Karpas-422 (cell line): ENCODE measurements at regions not wholly inside any gene's neighbourhood (a gene's known extent, or its start where the extent isn't known, plus 50 kb on each side); places are given as distances from the start of the nearest gene placed in this dataset.
"Not testable (repeated sequence)": the region's sequence is repeated elsewhere in the genome, so short reads cannot be mapped to it uniquely, and the experiment has no call there.

Experiments used
- DNase-seq: peaks from one replicate; pipeline ENCODE4 v3.0.0-alpha.2; 2015
- H2AFZ ChIP-seq: fragments of 200-600 bp; sonication (generic); 2 replicates; pipeline ENCODE4 v1.6.1; 2014; ENCODE audit warnings: antibody characterized with exemption, low read length, mixed read lengths
- H3K27ac ChIP-seq: fragments of 200-600 bp; sonication (generic); 2 replicates; pipeline ENCODE4 v1.5.1; 2014; ENCODE audit warnings: mild to moderate bottlenecking, low read length, moderate library complexity
- H3K27me3 ChIP-seq: fragments of 200-600 bp; sonication (generic); 2 replicates; pipeline ENCODE4 v1.6.1; 2014; ENCODE audit warnings: low read length, mixed read lengths
- H3K36me3 ChIP-seq: fragments of 200-600 bp; sonication (generic); 2 replicates; pipeline ENCODE4 v1.6.1; 2014; ENCODE audit warnings: low read length, mixed read lengths; ENCODE audit not compliant: insufficient read depth
- H3K4me1 ChIP-seq: fragments of 200-600 bp; sonication (generic); 2 replicates; pipeline ENCODE4 v1.6.1; 2014; ENCODE audit warnings: mild to moderate bottlenecking, low read length, mixed read lengths
- H3K4me2 ChIP-seq: fragments of 200-600 bp; sonication (generic); 2 replicates; pipeline ENCODE4 v1.6.1; 2014; ENCODE audit warnings: low read length, low read depth, mild to moderate bottlenecking; ENCODE audit not compliant: poor library complexity, severe bottlenecking
- H3K4me3 ChIP-seq: fragments of 200-600 bp; sonication (generic); 2 replicates; pipeline ENCODE4 v1.5.1; 2014; ENCODE audit warnings: mild to moderate bottlenecking, antibody characterized with exemption, low read length, mixed read lengths
- H3K79me2 ChIP-seq: fragments of 200-600 bp; sonication (generic); 2 replicates; pipeline ENCODE4 v1.6.1; 2014; ENCODE audit warnings: mild to moderate bottlenecking, low read length, mixed read lengths
- H3K9ac ChIP-seq: fragments of 200-600 bp; sonication (generic); 2 replicates; pipeline ENCODE4 v1.6.0; 2014; ENCODE audit warnings: low read length
- H3K9me2 ChIP-seq: fragments of 200-600 bp; sonication (generic), shearing (Covaris generic); replicated peaks from 2 replicates; pipeline ENCODE4 v1.6.0; 2014; ENCODE audit warnings: mild to moderate bottlenecking, low read length, moderate library complexity; ENCODE audit not compliant: insufficient read depth
- H3K9me3 ChIP-seq: fragments of 300-700, 200-600 bp; sonication (generic); 2 replicates; pipeline ENCODE4 v1.6.1; 2014; ENCODE audit warnings: low read length, mixed read lengths
- H4K20me1 ChIP-seq: fragments of 200-600 bp; sonication (generic); 2 replicates; pipeline ENCODE4 v1.6.1; 2014; ENCODE audit warnings: mild to moderate bottlenecking, antibody characterized with exemption, low read length, low read depth; ENCODE audit not compliant: insufficient read depth

DNA sequence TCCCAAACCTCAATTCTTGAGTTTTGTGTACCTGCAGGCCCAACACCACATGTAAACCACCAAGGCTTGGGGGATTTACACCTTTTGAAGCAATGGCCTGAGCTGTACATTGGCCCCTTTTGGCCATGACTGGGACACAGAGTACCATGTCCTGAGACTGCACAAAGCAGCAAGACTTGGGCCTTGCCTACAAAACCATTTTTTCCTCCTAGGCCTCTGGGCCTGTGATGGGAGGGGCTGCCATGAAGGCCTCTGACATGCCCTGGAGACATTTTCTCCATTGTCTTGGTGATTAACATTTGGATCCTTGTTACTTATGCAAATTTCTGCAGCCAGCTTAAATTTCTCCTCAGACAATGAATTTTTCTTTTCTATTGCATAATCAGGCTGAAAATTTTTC is 455.9 kb upstream of the NR3C2 start:
- not testable (repeated sequence) for H3K9me2 ChIP-seq, H2AFZ ChIP-seq, H3K27ac ChIP-seq, H3K36me3 ChIP-seq, H3K4me1 ChIP-seq, H3K9me3 ChIP-seq, H4K20me1 ChIP-seq, H3K9ac ChIP-seq, H3K4me2 ChIP-seq, H3K79me2 ChIP-seq, H3K4me3 ChIP-seq, H3K27me3 ChIP-seq, DNase-seq

DNA sequence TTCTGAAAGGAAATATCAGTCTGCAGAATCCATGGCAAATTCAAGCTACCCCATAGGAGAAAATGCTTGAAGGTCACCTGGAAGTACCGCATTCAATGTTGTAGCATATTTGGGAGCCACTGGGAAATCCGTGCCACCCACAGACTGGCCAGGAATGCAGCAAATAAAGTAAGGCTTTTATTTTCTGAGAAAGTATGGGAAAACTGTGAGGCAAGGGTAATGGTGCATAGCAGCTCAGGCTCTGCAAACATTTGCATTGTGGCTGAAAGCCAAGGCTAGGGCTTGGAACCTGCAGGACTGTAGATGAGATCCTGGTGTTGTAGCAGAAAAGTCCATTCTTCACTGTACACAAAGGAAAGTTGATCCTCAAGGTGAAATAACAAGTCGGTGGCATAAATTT is 450.9 kb upstream of the NR3C2 start:
- H3K9me2 ChIP-seq = no peaks in the 10 kb centered on the region
- H3K9ac ChIP-seq = no peak overlapping the region
- no peak overlapping the region for H3K4me2 ChIP-seq
- no peaks in the 10 kb centered on the region for H3K36me3 ChIP-seq
- no peak overlapping the region for H2AFZ ChIP-seq
- H3K4me3 ChIP-seq = no peak overlapping the region
- H3K9me3 ChIP-seq = peaks cover 3% of the 10 kb centered on the region; the same call in 1 of the 2 replicates
- H3K79me2 ChIP-seq = no peaks in the 10 kb centered on the region
- H3K4me1 ChIP-seq = no peaks in the 10 kb centered on the region
- H3K27ac ChIP-seq = no peak overlapping the region
- no peaks in the 10 kb centered on the region for H4K20me1 ChIP-seq
- H3K27me3 ChIP-seq = peaks cover 4% of the 10 kb centered on the region; the same call in 1 of the 2 replicates
- DNase-seq = no peak

- Histone ChIP-seq H3K9ac (no peak overlapping the region), H3K36me3 (no peaks in the 10 kb centered on the region), H2AFZ (no peak overlapping the region), H3K27me3 (no peaks in the 10 kb centered on the region), H3K9me3 (no peaks in the 10 kb centered on the region), H3K9me2 (no peaks in the 10 kb centered on the region), H3K79me2 (no peaks in the 10 kb centered on the region), H3K27ac (no peak overlapping the region), H3K4me2 (no peak overlapping the region), H3K4me1 (no peaks in the 10 kb centered on the region), H3K4me3 (no peak overlapping the region), H4K20me1 (no peaks in the 10 kb centered on the region)
- no peak for DNase-seq
Measured at GRCh38 chr4:148883891-148884290, 441.7 kb upstream of the NR3C2 start.

- no peaks in the 10 kb centered on the region for H3K27me3 ChIP-seq
- no peak overlapping the region for H3K4me2 ChIP-seq
- H3K9me3 ChIP-seq = no peaks in the 10 kb centered on the region
Measured at GRCh38 chr4:148883435-148883834, 441.2 kb upstream of the NR3C2 start.

GRCh38 chr4:148881860-148882643 is 439.8 kb upstream of the NR3C2 start:
- Histone ChIP-seq H3K9me3 (no peaks in the 10 kb centered on the region), H2AFZ (no peak overlapping the region), H3K27ac (no peak overlapping the region), H3K9me2 (no peaks in the 10 kb centered on the region), H3K4me3 (no peak overlapping the region), H3K9ac (no peak overlapping the region), H3K4me1 (no peaks in the 10 kb centered on the region), H3K79me2 (no peaks in the 10 kb centered on the region), H3K27me3 (no peaks in the 10 kb centered on the region), H4K20me1 (no peaks in the 10 kb centered on the region), H3K36me3 (no peaks in the 10 kb centered on the region), H3K4me2 (no peak overlapping the region)
- DNase-seq = no peak

More at GRCh38 chr4:148883435-148883834, 441.2 kb upstream of the NR3C2 start:
- no peaks in the 10 kb centered on the region for H3K36me3 ChIP-seq
- no peak overlapping the region for H3K9ac ChIP-seq
- no peak overlapping the region for H3K27ac ChIP-seq
- no peaks in the 10 kb centered on the region for H3K79me2 ChIP-seq
- H4K20me1 ChIP-seq = no peaks in the 10 kb centered on the region
- no peak for DNase-seq
- H3K4me1 ChIP-seq = no peaks in the 10 kb centered on the region
- H2AFZ ChIP-seq = no peak overlapping the region
- H3K9me2 ChIP-seq = no peaks in the 10 kb centered on the region
- no peak overlapping the region for H3K4me3 ChIP-seq

- Histone ChIP-seq H4K20me1 (no peaks in the 10 kb centered on the region), H3K9ac (no peak overlapping the region), H3K27me3 (no peaks in the 10 kb centered on the region), H3K27ac (no peak overlapping the region), H3K9me3 (no peaks in the 10 kb centered on the region), H3K4me1 (no peaks in the 10 kb centered on the region), H3K79me2 (no peaks in the 10 kb centered on the region), H3K4me3 (no peak overlapping the region), H3K36me3 (no peaks in the 10 kb centered on the region), H3K4me2 (no peak overlapping the region), H2AFZ (no peak overlapping the region), H3K9me2 (no peaks in the 10 kb centered on the region)
- DNase-seq = no peak
Measured at GRCh38 chr4:148874331-148874730, 432.1 kb upstream of the NR3C2 start.

DNA sequence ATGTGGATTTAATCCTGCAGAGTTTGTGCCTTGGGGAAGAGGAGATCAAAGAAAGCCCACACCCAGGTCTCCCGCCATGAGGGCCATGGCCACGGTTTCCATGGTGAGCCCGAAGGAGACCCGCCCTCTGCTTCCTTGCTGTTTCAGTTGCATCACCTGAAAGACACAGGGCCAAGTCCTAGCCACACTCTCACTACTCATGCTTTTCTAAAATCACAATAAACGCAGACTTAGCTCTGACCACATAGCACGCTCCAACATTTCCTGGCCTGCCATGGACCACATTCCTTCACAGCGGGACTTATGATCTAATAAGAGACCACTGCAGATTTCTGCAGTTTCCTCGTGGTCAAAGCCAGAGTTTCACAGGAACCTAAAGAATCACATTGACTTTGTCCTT is 426.0 kb upstream of the NR3C2 start:
- no peaks in the 10 kb centered on the region for H3K79me2 ChIP-seq
- no peaks in the 10 kb centered on the region for H3K9me3 ChIP-seq
- no peak overlapping the region for H3K4me2 ChIP-seq
- no peak overlapping the region for H2AFZ ChIP-seq
- H3K27ac ChIP-seq = no peak overlapping the region
- no peak overlapping the region for H3K9ac ChIP-seq
- no peaks in the 10 kb centered on the region for H4K20me1 ChIP-seq
- no peak for DNase-seq
- H3K36me3 ChIP-seq = no peaks in the 10 kb centered on the region
- no peaks in the 10 kb centered on the region for H3K9me2 ChIP-seq
- H3K27me3 ChIP-seq = no peaks in the 10 kb centered on the region
- H3K4me3 ChIP-seq = no peak overlapping the region
- no peaks in the 10 kb centered on the region for H3K4me1 ChIP-seq

DNA sequence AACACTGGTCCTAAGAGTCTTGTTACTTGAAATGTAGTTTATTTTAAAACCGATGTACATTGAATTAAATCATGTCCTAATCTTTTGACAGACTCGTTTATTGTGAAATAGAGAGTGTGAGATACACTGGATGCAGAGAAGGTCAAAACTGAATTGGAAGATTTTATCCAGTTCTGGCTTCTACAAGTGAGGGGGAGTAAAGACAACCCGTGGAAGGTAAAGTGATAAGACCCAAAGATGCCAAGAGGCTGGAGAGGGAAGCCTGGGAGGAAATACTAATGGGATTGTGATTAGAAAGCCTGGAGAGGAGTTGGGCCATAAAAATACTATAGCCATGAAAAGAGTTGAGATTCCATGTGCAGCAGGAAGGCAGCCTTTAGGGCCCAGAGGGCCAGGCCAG is 424.5 kb upstream of the NR3C2 start:
- H3K9me3 ChIP-seq = no peaks in the 10 kb centered on the region
- H4K20me1 ChIP-seq = no peaks in the 10 kb centered on the region
- DNase-seq = no peak
- H3K27ac ChIP-seq = no peak overlapping the region
- no peak overlapping the region for H2AFZ ChIP-seq
- no peaks in the 10 kb centered on the region for H3K27me3 ChIP-seq
- H3K4me1 ChIP-seq = no peaks in the 10 kb centered on the region
- H3K4me2 ChIP-seq = no peak overlapping the region
- no peaks in the 10 kb centered on the region for H3K36me3 ChIP-seq
- no peaks in the 10 kb centered on the region for H3K9me2 ChIP-seq
- H3K4me3 ChIP-seq = no peak overlapping the region
- H3K9ac ChIP-seq = no peak overlapping the region
- H3K79me2 ChIP-seq = no peaks in the 10 kb centered on the region
